CD14-positive monocyte (primary cell): ENCODE measurements at regions not wholly inside any gene's neighbourhood (a gene's known extent, or its start where the extent isn't known, plus 50 kb on each side); places are given as distances from the start of the nearest gene placed in this dataset.

Source experiments
- DNase-seq, 3 donors: peaks; one replicate each; pipeline ENCODE4 v3.0.0-alpha.2; 2011 to 2022
- H2AFZ ChIP-seq: 2 replicates; pipeline ENCODE4 v1.6.0; 2012; ENCODE audit warnings: mild to moderate bottlenecking, low read depth, low read length, inconsistent platforms; ENCODE audit not compliant: insufficient read depth, poor library complexity, severe bottlenecking
- H3K27ac ChIP-seq, 2 donors: 1 replicate in 1 of 2; 2 replicates in 1 of 2; pipeline ENCODE4 v1.5.1; 2012 to 2013; ENCODE audit warnings: low read length in 2 of 2, control low read depth in 1 of 2, inconsistent platforms in 1 of 2, low read depth in 1 of 2, mild to moderate bottlenecking in 1 of 2
- H3K27me3 ChIP-seq, 2 donors: one replicate each; pipeline versions ENCODE4 v1.6.0 to v1.6.1; 2011 to 2013; ENCODE audit warnings: low read length in 2 of 2; ENCODE audit not compliant: control insufficient read depth in 2 of 2, insufficient read depth in 2 of 2
- H3K36me3 ChIP-seq, 2 donors: replicated peaks in 1 of 2; 1 replicate in 1 of 2; 2 replicates in 1 of 2; pipeline versions ENCODE4 v1.5.1 to v1.6.1; 2012 to 2013; ENCODE audit warnings: low read length in 2 of 2, control low read depth in 1 of 2, inconsistent platforms in 1 of 2, mild to moderate bottlenecking in 1 of 2; ENCODE audit not compliant: insufficient read depth in 2 of 2, control insufficient read depth in 1 of 2
- H3K4me1 ChIP-seq, 2 donors: 1 replicate in 1 of 2; 2 replicates in 1 of 2; pipeline versions ENCODE4 v1.5.1 to v1.6.1; 2012 to 2013; ENCODE audit warnings: low read length in 2 of 2, control low read depth in 1 of 2, inconsistent platforms in 1 of 2, mild to moderate bottlenecking in 1 of 2, moderate library complexity in 1 of 2; ENCODE audit not compliant: insufficient read depth in 2 of 2, control insufficient read depth in 1 of 2
- H3K4me2 ChIP-seq: replicated peaks from 2 replicates; pipeline ENCODE3; 2012; ENCODE audit warnings: low read length, moderate library complexity, mild to moderate bottlenecking; ENCODE audit not compliant: poor library complexity, severe bottlenecking; ENCODE audit errors: extremely low read depth
- H3K4me3 ChIP-seq, 3 experiments: fragments of 200-600 bp in 1 of 3; sonication (generic) in 1 of 3; replicated peaks in 1 of 3; 1 replicate in 2 of 3; 2 replicates in 1 of 3; pipeline ENCODE4 v1.5.1; 2011 to 2013; ENCODE audit warnings: low read length in 3 of 3, mild to moderate bottlenecking in 3 of 3, control low read depth in 2 of 3, low read depth in 2 of 3, inconsistent platforms in 1 of 3, moderate library complexity in 1 of 3
- H3K79me2 ChIP-seq: 2 replicates; pipeline ENCODE4 v1.6.0; 2012; ENCODE audit warnings: mild to moderate bottlenecking, control low read depth, inconsistent platforms, low read length, moderate library complexity; ENCODE audit not compliant: insufficient read depth
- H3K9ac ChIP-seq: 2 replicates; pipeline ENCODE4 v1.6.0; 2017; ENCODE audit warnings: low read length, mild to moderate bottlenecking; ENCODE audit not compliant: insufficient read depth, poor library complexity, severe bottlenecking
- H3K9me3 ChIP-seq, 2 donors: replicated peaks in 1 of 2; 1 replicate in 1 of 2; 2 replicates in 1 of 2; pipeline versions ENCODE4 v1.5.1 to v1.6.1; 2012 to 2013; ENCODE audit warnings: low read length in 2 of 2, control low read depth in 1 of 2; ENCODE audit not compliant: control insufficient read depth in 1 of 2, insufficient read depth in 1 of 2
- H4K20me1 ChIP-seq: 2 replicates; pipeline ENCODE4 v1.6.0; 2012; ENCODE audit warnings: mild to moderate bottlenecking, low read length, control low read depth, moderate library complexity; ENCODE audit not compliant: insufficient read depth
- H3K27ac Mint-ChIP-seq, 7 donors: one replicate each; pipeline ENCODE4 v1.8.0; 2020; ENCODE audit warnings: mild to moderate bottlenecking in 7 of 7, mixed read lengths in 7 of 7, moderate library complexity in 6 of 7, inconsistent platforms in 2 of 7
- H3K27me3 Mint-ChIP-seq, 3 donors: one replicate each; pipeline ENCODE4 v1.8.0; 2021 to 2022; ENCODE audit warnings: low read depth in 3 of 3, mild to moderate bottlenecking in 3 of 3, mixed read lengths in 3 of 3, moderate library complexity in 3 of 3, inconsistent platforms in 1 of 3
- H3K36me3 Mint-ChIP-seq, 2 donors: one replicate each; pipeline ENCODE4 v1.8.0; 2020; ENCODE audit warnings: mixed read lengths in 2 of 2, inconsistent platforms in 1 of 2, mild to moderate bottlenecking in 1 of 2
- H3K4me1 Mint-ChIP-seq: one replicate; pipeline ENCODE4 v1.8.0; 2020; ENCODE audit warnings: mild to moderate bottlenecking, mixed read lengths
- H3K4me3 Mint-ChIP-seq, 2 donors: one replicate each; pipeline ENCODE4 v1.8.0; 2020; ENCODE audit warnings: mild to moderate bottlenecking in 2 of 2, mixed read lengths in 2 of 2, moderate library complexity in 1 of 2
- H3K9me3 Mint-ChIP-seq, 7 donors: one replicate each; pipeline ENCODE4 v1.8.0; 2020 to 2022; ENCODE audit warnings: mixed read lengths in 7 of 7, mild to moderate bottlenecking in 6 of 7, moderate library complexity in 6 of 7, inconsistent platforms in 2 of 7
- WGBS: methylation state at CpG from one replicate; pipeline ENCODE4 v1.1.5; 2013; ENCODE audit warnings: missing lambda C conversion rate; ENCODE audit not compliant: insufficient coverage; 5-methylcytosine and 5-hydroxymethylcytosine counted together
- intact Hi-C, 2 donors: fragments of 100-400 bp; cut with micrococcal nuclease; formaldehyde crosslinking; loops; one replicate each; pipeline versions ENCODE4 v1.15.0 to v1.15.1; 2023
- TF ChIP-seq, protein P1 (sequence below): fragments of 200-600 bp; IDR thresholded peaks from one replicate; pipeline ENCODE4 v1.8.0; 2022; ENCODE audit warnings: antibody characterized with exemption, mild to moderate bottlenecking

- Histone ChIP-seq H3K9me3 (no peaks in the 10 kb centered on the region), H3K79me2 (no peaks in the 10 kb centered on the region), H2AFZ (no peak overlapping the region), H3K36me3 (no peaks in the 10 kb centered on the region), H3K27ac (no peak overlapping the region), H3K27me3 (no peaks in the 10 kb centered on the region), H3K4me2 (no peak overlapping the region), H3K9ac (no peak overlapping the region), H3K4me1 (no peaks in the 10 kb centered on the region), H4K20me1 (no peaks in the 10 kb centered on the region), H3K4me3 (no peak overlapping the region)
- TF ChIP-seq, protein P1, sequence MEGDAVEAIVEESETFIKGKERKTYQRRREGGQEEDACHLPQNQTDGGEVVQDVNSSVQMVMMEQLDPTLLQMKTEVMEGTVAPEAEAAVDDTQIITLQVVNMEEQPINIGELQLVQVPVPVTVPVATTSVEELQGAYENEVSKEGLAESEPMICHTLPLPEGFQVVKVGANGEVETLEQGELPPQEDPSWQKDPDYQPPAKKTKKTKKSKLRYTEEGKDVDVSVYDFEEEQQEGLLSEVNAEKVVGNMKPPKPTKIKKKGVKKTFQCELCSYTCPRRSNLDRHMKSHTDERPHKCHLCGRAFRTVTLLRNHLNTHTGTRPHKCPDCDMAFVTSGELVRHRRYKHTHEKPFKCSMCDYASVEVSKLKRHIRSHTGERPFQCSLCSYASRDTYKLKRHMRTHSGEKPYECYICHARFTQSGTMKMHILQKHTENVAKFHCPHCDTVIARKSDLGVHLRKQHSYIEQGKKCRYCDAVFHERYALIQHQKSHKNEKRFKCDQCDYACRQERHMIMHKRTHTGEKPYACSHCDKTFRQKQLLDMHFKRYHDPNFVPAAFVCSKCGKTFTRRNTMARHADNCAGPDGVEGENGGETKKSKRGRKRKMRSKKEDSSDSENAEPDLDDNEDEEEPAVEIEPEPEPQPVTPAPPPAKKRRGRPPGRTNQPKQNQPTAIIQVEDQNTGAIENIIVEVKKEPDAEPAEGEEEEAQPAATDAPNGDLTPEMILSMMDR = no peak
- Mint-ChIP-seq H3K9me3 (peaks cover 0 to 7% (median 3%) of the 10 kb centered on the region in 7 donors), H3K27ac (no peak overlapping the region), H3K27me3 (peaks cover 0 to 3% (median 2%) of the 10 kb centered on the region in 3 donors), H3K4me1 (no peaks in the 10 kb centered on the region), H3K4me3 (no peak overlapping the region), H3K36me3 (no peaks in the 10 kb centered on the region)
- intact Hi-C loops = no loop called here
- 91% methylated on average over 11 of the region's 16 CpGs for WGBS
- no peak for DNase-seq
These were observed 380.0 kb upstream of the XYLT1 start for GRCh38 chr16:17850581-17851250.

DNA sequence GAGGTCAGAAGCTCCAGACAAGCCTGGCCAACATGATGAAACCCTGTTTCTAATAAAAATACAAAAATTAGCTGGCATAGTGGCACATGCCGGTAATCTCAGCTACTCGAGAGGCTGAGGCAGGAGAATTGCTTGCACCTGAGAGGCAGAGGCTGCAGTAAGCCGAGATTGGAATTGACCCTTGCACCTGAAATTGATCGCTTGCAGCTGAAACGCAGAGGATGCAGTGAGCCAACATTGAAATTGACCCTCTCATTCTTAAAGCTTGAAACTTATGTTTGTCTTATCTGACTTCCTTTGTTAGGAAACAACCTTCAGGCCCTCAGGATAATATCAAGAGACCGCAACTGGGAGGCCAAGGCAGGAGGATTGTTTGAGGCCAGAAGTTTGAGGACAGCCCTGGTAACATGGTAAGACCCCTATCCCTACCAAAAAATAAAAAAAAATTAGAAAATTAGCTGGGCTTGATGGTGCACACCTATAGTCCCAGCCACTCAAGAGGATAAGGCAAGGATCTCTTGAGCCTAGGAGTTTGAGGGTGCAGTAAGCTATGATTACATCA lies 376.6 kb upstream of the XYLT1 start:
- no peaks in the 10 kb centered on the region for H3K27me3 ChIP-seq
- 94% methylated on average over 3 of the region's 6 CpGs for WGBS
- Mint-ChIP-seq H3K4me3 (no peak overlapping the region), H3K9me3 (peaks cover 0 to 2% (median 0%) of the 10 kb centered on the region in 7 donors), H3K27ac (no peak overlapping the region), H3K27me3 (peaks cover 0 to 3% (median 1%) of the 10 kb centered on the region in 3 donors), H3K4me1 (no peaks in the 10 kb centered on the region), H3K36me3 (no peaks in the 10 kb centered on the region)
- intact Hi-C loops = no loop called here
- no peak overlapping the region for H3K9ac ChIP-seq
- no peak for DNase-seq
- H4K20me1 ChIP-seq = no peaks in the 10 kb centered on the region
- no peak overlapping the region for H2AFZ ChIP-seq
- H3K79me2 ChIP-seq = no peaks in the 10 kb centered on the region
- no peaks in the 10 kb centered on the region for H3K4me1 ChIP-seq
- H3K4me2 ChIP-seq = no peak overlapping the region
- TF ChIP-seq, protein P1 = no peak
- H3K9me3 ChIP-seq = no peaks in the 10 kb centered on the region
- H3K4me3 ChIP-seq = no peak overlapping the region
- H3K27ac ChIP-seq = no peak overlapping the region
- no peaks in the 10 kb centered on the region for H3K36me3 ChIP-seq
